ENCODE measurements at regions not wholly inside any gene's neighbourhood (a gene's known extent, or its start where the extent isn't known, plus 50 kb on each side); places are given as distances from the start of the nearest gene placed in this dataset.

DNA sequence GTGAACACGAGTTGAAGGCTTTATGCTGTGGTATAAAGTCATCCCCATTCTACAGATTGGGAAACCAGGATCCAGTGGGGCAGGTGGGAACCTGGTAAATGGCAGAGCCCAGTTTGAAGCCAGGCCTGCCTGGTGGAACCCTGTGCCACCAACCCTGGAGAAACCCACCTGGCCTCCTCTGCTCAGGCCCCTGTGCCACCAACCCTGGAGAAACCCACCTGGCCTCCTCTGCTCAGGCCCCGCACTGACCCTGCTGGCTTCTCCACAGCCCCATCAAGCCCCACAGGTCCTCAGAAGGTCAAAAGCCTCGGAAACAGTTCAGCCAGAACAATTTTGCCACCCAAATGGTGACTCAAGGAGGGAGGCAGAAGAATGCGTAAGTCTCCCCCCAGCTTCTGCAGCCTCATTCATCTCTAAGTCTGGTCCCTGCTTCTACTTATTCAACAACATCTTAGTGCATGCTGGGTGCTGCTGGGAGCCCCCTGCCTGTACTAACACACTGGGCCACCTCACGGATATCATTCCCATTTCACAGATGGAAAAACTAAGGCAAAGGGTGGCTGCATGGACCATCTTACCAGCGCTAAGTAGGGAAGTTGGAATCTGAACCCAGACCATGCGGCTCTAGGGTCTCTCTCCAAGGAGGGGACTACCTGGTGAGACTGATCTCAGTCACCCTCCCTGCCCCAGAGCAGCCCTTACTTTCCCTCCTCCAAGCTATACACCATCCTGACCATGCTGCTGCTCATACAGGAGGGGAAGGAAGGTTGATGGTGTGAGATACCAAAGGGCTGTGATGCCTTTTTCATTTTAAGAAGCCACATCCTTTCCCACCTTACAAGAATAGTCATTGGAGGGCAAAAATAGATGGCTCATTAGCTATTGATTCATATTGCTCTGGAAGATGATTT lies 93.7 kb upstream of the ID2 start:
- Histone ChIP-seq H3K9me3 (ENCODE audit: low read length) (peaks cover 2% of the 10 kb centered on the region), H3K27me3 (ENCODE audit: insufficient read depth, low read length) (no peaks in the 10 kb centered on the region), H2AFZ (ENCODE audit: low read depth, low read length) (no peak overlapping the region), H3K36me3 (ENCODE audit: insufficient read depth, low read length) (no peaks in the 10 kb centered on the region), H3K4me1 (ENCODE audit: insufficient read depth, low read length) (no peaks in the 10 kb centered on the region), H3K4me3 (ENCODE audit: low read length) (no peak overlapping the region)

DNA sequence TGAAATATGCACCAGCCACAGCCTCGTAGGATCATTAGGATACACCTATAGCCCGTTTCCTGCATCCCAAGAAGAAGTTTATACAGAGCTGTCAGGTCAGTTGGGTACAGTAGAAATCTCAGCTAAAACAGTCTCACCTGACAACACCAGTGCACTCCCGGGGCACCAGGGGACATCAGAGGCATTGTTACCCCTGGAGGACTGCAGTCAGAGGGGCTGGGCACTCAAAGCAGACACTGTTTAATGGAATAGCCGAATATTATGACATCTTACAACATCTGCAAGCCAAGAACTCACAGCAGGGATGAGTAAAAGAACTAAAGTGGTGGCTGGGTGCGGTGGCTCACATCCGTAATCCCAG lies 93.0 kb upstream of the ID2 start:
- no peaks in the 10 kb centered on the region for H3K27me3 ChIP-seq (ENCODE audit: insufficient read depth, low read length)
- no peaks in the 10 kb centered on the region for H3K36me3 ChIP-seq (ENCODE audit: insufficient read depth, low read length)
- no peak overlapping the region for H2AFZ ChIP-seq (ENCODE audit: low read depth, low read length)

DNA sequence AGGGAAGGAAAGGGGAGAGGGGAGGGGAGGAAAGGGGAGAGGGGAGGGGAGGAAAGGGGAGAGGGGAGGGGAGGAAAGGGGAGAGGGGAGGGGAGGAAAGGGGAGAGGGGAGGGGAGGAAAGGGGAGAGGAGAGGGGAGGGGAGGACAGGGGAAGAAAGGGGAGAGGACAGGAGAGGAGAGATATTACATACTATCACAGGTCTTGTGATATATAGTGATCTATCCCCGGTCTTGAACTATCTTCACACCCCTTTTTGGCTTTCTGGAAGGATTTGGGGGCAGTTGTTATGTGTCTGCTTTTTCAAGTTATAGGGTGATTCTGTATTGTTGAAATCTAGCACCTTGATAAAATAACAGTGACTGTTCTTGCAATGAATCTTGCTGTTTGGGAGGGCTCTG lies 92.1 kb upstream of the ID2 start:
- H3K36me3 ChIP-seq (ENCODE audit: insufficient read depth, low read length) = no peaks in the 10 kb centered on the region
- H3K9me3 ChIP-seq (ENCODE audit: low read length) = no peaks in the 10 kb centered on the region
- no peak overlapping the region for H2AFZ ChIP-seq (ENCODE audit: low read depth, low read length)
- H3K4me1 ChIP-seq (ENCODE audit: insufficient read depth, low read length) = no peaks in the 10 kb centered on the region
- H3K4me3 ChIP-seq (ENCODE audit: low read length) = no peak overlapping the region
- H3K27me3 ChIP-seq (ENCODE audit: insufficient read depth, low read length) = no peaks in the 10 kb centered on the region

More for the DNA sequence above, 93.0 kb upstream of the ID2 start:
- no peak overlapping the region for H3K4me3 ChIP-seq (ENCODE audit: low read length)
- peaks cover 1% of the 10 kb centered on the region for H3K9me3 ChIP-seq (ENCODE audit: low read length)
- no peaks in the 10 kb centered on the region for H3K4me1 ChIP-seq (ENCODE audit: insufficient read depth, low read length)

DNA sequence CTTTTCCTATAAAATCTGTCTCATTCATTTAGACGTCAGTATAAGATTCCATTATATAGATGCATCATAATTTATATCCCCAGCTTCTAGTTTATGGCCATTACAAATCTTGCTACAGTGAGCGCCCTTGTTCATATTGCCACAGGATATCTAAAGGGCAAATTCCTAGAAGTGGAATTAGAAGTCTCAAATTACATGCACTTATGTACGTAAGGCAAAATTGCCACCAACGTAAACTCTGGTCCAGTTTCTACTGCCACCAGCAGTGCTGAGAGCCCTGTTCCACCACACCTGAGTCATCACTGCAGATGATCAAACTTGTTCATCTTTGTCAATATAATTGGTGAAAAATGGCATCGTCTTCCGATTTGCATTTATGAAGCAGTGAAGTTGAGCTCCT lies 90.9 kb upstream of the ID2 start:
- no peak overlapping the region for H2AFZ ChIP-seq (ENCODE audit: low read depth, low read length)
- no peak overlapping the region for H3K4me3 ChIP-seq (ENCODE audit: low read length)
- H3K9me3 ChIP-seq (ENCODE audit: low read length) = no peaks in the 10 kb centered on the region
- no peaks in the 10 kb centered on the region for H3K27me3 ChIP-seq (ENCODE audit: insufficient read depth, low read length)
- no peaks in the 10 kb centered on the region for H3K36me3 ChIP-seq (ENCODE audit: insufficient read depth, low read length)
- no peaks in the 10 kb centered on the region for H3K4me1 ChIP-seq (ENCODE audit: insufficient read depth, low read length)

DNA sequence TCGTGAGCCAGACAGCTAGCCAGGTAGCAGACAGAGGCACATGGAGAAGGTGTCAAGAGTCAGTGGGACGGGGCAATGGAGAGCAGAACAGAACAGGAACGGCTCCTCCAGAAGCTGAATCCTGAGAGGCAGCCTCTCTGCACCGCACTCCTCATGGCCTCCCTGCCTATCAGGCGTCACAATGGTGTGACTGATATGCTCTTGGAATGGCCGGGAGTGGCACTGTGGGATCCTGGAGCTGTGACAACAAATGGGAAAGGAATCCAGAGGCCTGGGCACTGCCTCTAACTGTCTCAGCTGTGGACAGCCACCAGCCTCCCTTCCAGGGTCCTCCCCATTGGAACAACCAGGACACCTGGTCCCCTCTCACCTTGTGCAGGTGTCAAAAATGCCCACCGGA lies 89.1 kb upstream of the ID2 start:
- Histone ChIP-seq H3K4me1 (ENCODE audit: insufficient read depth, low read length) (no peaks in the 10 kb centered on the region), H3K27me3 (ENCODE audit: insufficient read depth, low read length) (no peaks in the 10 kb centered on the region), H2AFZ (ENCODE audit: low read depth, low read length) (no peak overlapping the region), H3K36me3 (ENCODE audit: insufficient read depth, low read length) (no peaks in the 10 kb centered on the region), H3K4me3 (ENCODE audit: low read length) (no peak overlapping the region), H3K9me3 (ENCODE audit: low read length) (no peaks in the 10 kb centered on the region)

DNA sequence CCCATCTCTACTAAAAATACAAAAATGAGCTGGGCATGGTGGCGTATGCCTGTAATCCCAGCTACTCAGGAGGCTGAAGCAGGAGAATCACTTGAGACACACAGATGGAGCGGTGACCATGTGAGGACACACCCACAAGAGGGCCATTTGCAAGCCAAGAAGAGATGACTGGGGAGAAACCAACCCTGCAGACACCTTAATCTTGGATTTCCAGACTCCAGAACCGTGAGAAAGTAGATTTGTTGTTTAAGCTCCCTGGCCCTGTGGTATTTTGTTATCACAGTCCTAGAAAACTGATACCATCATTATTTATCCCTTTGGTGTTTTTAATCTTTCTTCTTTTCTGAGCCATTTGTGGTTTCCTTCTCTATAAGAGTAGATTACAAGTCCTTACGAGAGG lies 88.6 kb upstream of the ID2 start:
- Histone ChIP-seq H3K4me3 (ENCODE audit: low read length) (no peak overlapping the region), H3K36me3 (ENCODE audit: insufficient read depth, low read length) (no peaks in the 10 kb centered on the region), H2AFZ (ENCODE audit: low read depth, low read length) (no peak overlapping the region), H3K27me3 (ENCODE audit: insufficient read depth, low read length) (no peaks in the 10 kb centered on the region), H3K9me3 (ENCODE audit: low read length) (no peaks in the 10 kb centered on the region), H3K4me1 (ENCODE audit: insufficient read depth, low read length) (no peaks in the 10 kb centered on the region)

DNA sequence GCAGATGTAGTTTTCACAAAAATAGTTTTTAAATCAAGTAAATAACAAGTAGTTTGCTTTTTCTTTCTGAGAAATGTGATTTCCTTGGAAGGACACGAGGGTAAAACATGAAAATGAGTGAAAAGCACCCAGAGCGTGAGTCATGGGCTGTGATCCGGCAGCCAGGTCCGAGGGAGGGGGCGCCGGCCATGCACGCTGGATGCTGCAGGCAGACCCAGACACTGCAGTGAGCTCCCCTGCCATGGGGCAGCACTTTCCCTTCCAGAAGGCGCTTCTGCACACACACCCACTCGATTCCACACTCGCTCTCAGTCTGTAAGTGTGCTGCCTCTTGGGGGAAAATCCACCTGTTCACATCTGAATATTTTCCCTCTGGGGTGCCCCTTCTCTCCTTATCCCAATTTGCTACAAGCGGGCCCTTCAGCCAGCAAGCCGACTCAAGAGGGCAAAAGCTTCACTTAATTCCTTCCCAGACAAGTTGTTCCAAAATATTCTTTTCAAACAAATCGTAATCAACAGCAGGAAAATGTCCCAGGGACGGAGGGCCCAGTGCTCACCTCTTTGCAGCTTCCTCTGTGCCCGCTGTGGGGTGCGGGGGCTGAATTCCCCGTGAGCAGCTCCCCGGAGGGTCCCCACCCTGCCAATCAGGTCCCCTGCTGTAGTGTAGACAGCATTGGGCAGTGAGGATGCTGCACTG lies 87.0 kb upstream of the ID2 start:
- H3K4me3 ChIP-seq (ENCODE audit: low read length) = no peak overlapping the region
- H2AFZ ChIP-seq (ENCODE audit: low read depth, low read length) = no peak overlapping the region
- no peaks in the 10 kb centered on the region for H3K4me1 ChIP-seq (ENCODE audit: insufficient read depth, low read length)
- H3K36me3 ChIP-seq (ENCODE audit: insufficient read depth, low read length) = no peaks in the 10 kb centered on the region
- H3K9me3 ChIP-seq (ENCODE audit: low read length) = no peaks in the 10 kb centered on the region
- no peaks in the 10 kb centered on the region for H3K27me3 ChIP-seq (ENCODE audit: insufficient read depth, low read length)

DNA sequence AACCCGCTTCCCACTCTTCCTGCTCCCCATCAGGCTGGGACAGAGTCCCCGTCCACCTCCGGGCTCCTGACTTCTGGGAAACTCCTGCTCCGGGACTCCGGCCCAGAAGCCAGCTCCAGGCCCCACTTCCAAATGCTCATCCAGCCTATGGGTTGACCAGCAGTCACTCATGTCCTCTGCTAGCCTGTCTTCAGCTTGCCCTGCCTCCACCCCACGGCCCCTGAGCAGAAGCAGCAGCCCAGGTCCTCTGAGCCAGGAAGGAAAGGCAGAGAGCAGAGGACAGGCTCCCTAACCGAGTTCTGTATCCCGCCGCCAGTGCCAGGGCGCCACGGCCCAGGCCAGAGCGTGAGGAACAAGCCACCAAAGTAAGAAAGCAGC lies 86.4 kb upstream of the ID2 start:
- no peak overlapping the region for H3K4me3 ChIP-seq (ENCODE audit: low read length)
- H3K9me3 ChIP-seq (ENCODE audit: low read length) = no peaks in the 10 kb centered on the region
- no peaks in the 10 kb centered on the region for H3K4me1 ChIP-seq (ENCODE audit: insufficient read depth, low read length)
- no peak overlapping the region for H2AFZ ChIP-seq (ENCODE audit: low read depth, low read length)
- no peaks in the 10 kb centered on the region for H3K27me3 ChIP-seq (ENCODE audit: insufficient read depth, low read length)
- H3K36me3 ChIP-seq (ENCODE audit: insufficient read depth, low read length) = no peaks in the 10 kb centered on the region

DNA sequence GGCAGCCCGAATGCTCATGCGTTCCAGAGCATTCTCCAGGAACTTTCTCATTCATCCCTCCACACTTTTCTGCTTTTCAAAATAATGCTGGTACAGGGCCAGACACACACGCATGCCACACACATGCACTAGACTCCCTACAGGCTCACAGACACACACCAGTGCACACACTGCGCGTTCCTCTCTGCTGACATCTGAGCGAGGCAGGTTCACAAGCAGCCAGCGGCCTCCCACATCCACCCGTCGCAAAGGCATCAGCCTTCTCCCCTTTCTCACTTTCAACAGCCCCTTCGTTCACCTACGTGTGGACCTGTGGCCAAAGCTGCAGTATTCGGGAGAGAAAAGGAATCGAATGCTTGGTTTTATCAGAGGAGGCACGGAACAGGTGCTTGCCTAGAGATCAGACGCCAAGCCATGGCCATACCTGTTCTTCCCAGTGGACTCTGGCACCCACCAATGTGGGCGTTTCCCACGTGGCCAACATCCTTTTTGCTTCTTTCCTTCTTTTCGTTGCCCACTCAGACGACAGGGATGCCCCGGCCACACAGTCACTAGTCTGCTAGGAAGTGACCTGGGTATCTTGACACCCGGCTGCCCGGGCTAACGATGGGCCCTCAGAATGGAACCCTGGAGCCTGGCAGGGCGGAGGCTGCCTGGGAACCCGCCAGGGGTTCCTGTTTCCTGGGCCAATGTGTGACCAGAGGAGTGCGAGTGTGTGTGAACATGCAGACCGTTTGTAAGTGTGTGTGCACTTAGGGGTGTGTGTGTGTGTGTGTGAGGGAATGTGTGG lies 85.8 kb upstream of the ID2 start:
- H3K4me3 ChIP-seq (ENCODE audit: low read length) = no peak overlapping the region
- no peak overlapping the region for H2AFZ ChIP-seq (ENCODE audit: low read depth, low read length)
- H3K27me3 ChIP-seq (ENCODE audit: insufficient read depth, low read length) = no peaks in the 10 kb centered on the region
- H3K4me1 ChIP-seq (ENCODE audit: insufficient read depth, low read length) = no peaks in the 10 kb centered on the region
- no peaks in the 10 kb centered on the region for H3K9me3 ChIP-seq (ENCODE audit: low read length)
- no peaks in the 10 kb centered on the region for H3K36me3 ChIP-seq (ENCODE audit: insufficient read depth, low read length)

DNA sequence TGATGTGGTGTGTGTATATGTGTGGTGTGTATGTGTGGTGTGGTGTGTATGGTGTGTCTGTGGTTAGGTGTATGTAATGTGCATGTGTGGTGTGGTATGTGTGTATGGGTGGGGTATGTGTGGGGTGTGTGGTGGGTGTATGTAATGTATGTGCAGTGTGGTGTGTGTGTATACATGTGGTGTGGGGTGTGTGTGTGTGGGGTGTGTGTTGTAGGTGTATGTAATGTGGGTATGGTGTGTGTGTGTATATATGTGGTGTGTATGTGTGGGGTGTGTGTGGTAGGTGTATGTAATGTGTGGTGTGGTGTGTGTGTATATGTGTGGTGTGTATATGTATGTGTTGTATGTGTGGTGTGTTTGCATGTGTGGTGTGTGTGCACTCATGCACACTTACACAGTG lies 84.8 kb upstream of the ID2 start:
- H2AFZ ChIP-seq (ENCODE audit: low read depth, low read length) = no peak overlapping the region
- H3K36me3 ChIP-seq (ENCODE audit: insufficient read depth, low read length) = no peaks in the 10 kb centered on the region
- no peaks in the 10 kb centered on the region for H3K9me3 ChIP-seq (ENCODE audit: low read length)
- no peaks in the 10 kb centered on the region for H3K27me3 ChIP-seq (ENCODE audit: insufficient read depth, low read length)
- H3K4me3 ChIP-seq (ENCODE audit: low read length) = no peak overlapping the region
- no peaks in the 10 kb centered on the region for H3K4me1 ChIP-seq (ENCODE audit: insufficient read depth, low read length)

DNA sequence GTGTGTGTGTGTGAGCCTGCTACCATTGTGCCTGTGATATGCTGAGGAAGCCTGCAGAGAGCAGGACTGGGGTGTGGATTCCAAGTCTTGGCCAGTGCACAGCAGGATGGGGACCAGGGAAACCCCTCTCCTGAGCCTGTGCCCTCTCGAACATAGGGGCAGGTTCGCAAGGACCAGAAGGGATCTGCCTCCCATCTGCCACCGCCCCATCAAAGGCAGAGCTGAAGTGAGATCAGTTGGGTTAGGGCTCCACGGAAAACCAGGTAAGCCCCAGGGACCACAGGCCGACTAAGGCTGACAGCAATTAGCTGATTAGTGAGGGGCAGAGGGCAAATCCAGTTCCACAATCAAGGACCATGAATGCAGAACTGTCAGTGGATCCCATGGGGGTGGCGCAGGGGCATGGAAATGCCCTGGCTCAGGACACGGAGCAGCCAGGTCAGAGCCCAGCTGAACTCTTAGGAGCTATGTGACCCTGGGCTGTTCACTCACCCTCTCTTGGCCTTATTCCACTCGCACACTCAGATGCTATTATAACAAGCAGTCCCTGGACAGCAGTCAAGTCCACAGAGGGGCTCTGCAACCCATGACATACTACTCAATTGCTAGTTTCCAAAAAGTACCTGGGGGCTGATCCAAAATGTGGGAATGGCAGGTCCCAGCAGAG lies 84.2 kb upstream of the ID2 start:
- H3K9me3 ChIP-seq (ENCODE audit: low read length) = no peaks in the 10 kb centered on the region
- H3K27me3 ChIP-seq (ENCODE audit: insufficient read depth, low read length) = no peaks in the 10 kb centered on the region
- H3K4me3 ChIP-seq (ENCODE audit: low read length) = no peak overlapping the region
- H2AFZ ChIP-seq (ENCODE audit: low read depth, low read length) = no peak overlapping the region
- H3K4me1 ChIP-seq (ENCODE audit: insufficient read depth, low read length) = no peaks in the 10 kb centered on the region
- no peaks in the 10 kb centered on the region for H3K36me3 ChIP-seq (ENCODE audit: insufficient read depth, low read length)

DNA sequence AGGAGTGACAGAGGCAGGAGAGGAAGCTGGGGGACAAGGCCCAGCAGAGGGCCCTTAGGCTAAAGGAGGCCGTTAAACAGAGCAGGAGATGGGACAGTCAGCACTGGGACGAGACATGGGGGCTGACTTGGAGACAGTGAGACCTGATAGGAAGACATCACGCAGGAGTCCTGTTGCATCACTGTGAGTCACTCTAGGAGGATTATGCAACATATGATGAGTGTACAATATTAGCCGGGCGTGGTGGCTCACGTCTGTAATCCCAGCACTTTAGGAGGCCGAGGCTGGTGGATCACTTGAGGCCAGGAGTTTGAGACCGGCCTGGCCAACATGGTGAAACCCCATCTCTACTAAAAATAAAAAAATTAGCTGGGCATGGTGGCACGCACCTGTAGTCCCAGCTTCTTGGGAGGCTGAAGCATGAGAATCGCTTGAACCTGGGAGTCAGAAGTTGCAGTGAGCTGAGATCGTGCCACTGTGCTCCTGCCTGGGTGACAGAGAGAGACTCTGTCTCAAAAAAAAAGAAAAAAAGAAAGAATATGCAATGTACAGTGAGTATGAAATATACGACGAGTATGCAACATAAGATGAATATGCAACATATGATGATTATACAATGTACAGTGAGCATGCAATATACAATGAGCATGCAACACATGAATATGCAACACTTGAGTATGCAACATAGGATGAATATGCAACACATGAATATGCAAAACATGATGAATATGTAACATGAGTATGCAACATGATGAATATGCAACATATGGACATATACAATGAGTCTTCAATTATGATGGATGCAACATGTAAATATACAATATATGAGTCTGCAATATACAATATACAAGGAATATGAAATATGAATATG lies 83.3 kb upstream of the ID2 start:
- Histone ChIP-seq H3K27me3 (ENCODE audit: insufficient read depth, low read length) (no peaks in the 10 kb centered on the region), H3K4me3 (ENCODE audit: low read length) (no peak overlapping the region), H3K4me1 (ENCODE audit: insufficient read depth, low read length) (no peaks in the 10 kb centered on the region), H3K9me3 (ENCODE audit: low read length) (no peaks in the 10 kb centered on the region), H3K36me3 (ENCODE audit: insufficient read depth, low read length) (no peaks in the 10 kb centered on the region), H2AFZ (ENCODE audit: low read depth, low read length) (no peak overlapping the region)

Measured in neuron (in vitro differentiated cells).